NT2/D1 (cell line): ENCODE measurements at regions not wholly inside any gene's neighbourhood (a gene's known extent, or its start where the extent isn't known, plus 50 kb on each side); places are given as distances from the start of the nearest gene placed in this dataset.
"Not testable (repeated sequence)": the region's sequence is repeated elsewhere in the genome, so short reads cannot be mapped to it uniquely, and the experiment has no call there.

Experiments
- DNase-seq: peaks from one replicate; pipeline ENCODE4 v3.0.0-alpha.2; 2011; ENCODE audit warnings: low read depth, low spot score
- H3K27me3 ChIP-seq: 2 replicates; pipeline ENCODE4 v1.6.0; 2011; ENCODE audit warnings: mild to moderate bottlenecking; ENCODE audit not compliant: insufficient read length, insufficient read depth
- H3K36me3 ChIP-seq: 2 replicates; pipeline ENCODE4 v1.6.1; 2011; ENCODE audit warnings: mild to moderate bottlenecking, low read length, mixed read lengths; ENCODE audit not compliant: insufficient read depth, insufficient read length
- H3K4me1 ChIP-seq: 2 replicates; pipeline ENCODE4 v1.5.1; 2011; ENCODE audit not compliant: insufficient read depth, insufficient read length
- H3K4me3 ChIP-seq: 2 replicates; pipeline ENCODE4 v1.5.1; 2011; ENCODE audit warnings: low read depth; ENCODE audit not compliant: insufficient read length
- H3K9ac ChIP-seq: 2 replicates; pipeline ENCODE4 v1.6.0; 2011; ENCODE audit warnings: low read depth; ENCODE audit not compliant: insufficient read length
- H3K9me3 ChIP-seq: 2 replicates; pipeline ENCODE4 v1.5.1; 2011; ENCODE audit warnings: mild to moderate bottlenecking, low read length; ENCODE audit not compliant: insufficient read depth
- SUZ12 ChIP-seq: IDR thresholded peaks from 2 replicates; pipeline ENCODE4 v1.6.1; 2011; ENCODE audit not compliant: insufficient read length, insufficient read depth; ENCODE audit errors: extremely low read depth
- YY1 ChIP-seq: IDR thresholded peaks from 2 replicates; pipeline ENCODE4 v1.6.1; 2011; ENCODE audit not compliant: insufficient read length, insufficient read depth
- ZNF274 ChIP-seq: IDR thresholded peaks from 2 replicates; pipeline ENCODE4 v1.6.1; 2011; ENCODE audit warnings: mild to moderate bottlenecking, low read depth, low read length

GRCh38 chrX:28158019-28158777 lies 176.9 kb upstream of the DCAF8L1 start:
- no peaks in the 10 kb centered on the region for H3K27me3 ChIP-seq
- DNase-seq: peak; percentile 33
- no peaks in the 10 kb centered on the region for H3K36me3 ChIP-seq
- H3K9ac ChIP-seq: no peak overlapping the region
- H3K4me1 ChIP-seq: no peaks in the 10 kb centered on the region
- H3K4me3 ChIP-seq: no peak overlapping the region
- H3K9me3 ChIP-seq: no peaks in the 10 kb centered on the region
- TF ChIP-seq YY1: no peak
- no peak for TF ChIP-seq SUZ12
- TF ChIP-seq ZNF274: no peak

GRCh38 chrX:28152263-28152662 lies 171.0 kb upstream of the DCAF8L1 start:
- not testable (repeated sequence) for H3K4me1 ChIP-seq, H3K4me3 ChIP-seq, DNase-seq

GRCh38 chrX:28135378-28136047 lies 154.3 kb upstream of the DCAF8L1 start:
- Histone ChIP-seq H3K4me1 (no peaks in the 10 kb centered on the region), H3K9me3 (no peaks in the 10 kb centered on the region), H3K4me3 (no peak overlapping the region), H3K9ac (no peak overlapping the region), H3K36me3 (no peaks in the 10 kb centered on the region), H3K27me3 (no peaks in the 10 kb centered on the region)
- DNase-seq: no peak
- TF ChIP-seq SUZ12 (no peak), ZNF274 (no peak), YY1 (no peak)

More at GRCh38 chrX:28152263-28152662, 171.0 kb upstream of the DCAF8L1 start:
- H3K36me3 ChIP-seq, H3K27me3 ChIP-seq, H3K9me3 ChIP-seq, H3K9ac ChIP-seq: not testable (repeated sequence)

GRCh38 chrX:28133763-28134162 lies 152.5 kb upstream of the DCAF8L1 start:
- DNase-seq: no peak
- no peak for TF ChIP-seq SUZ12
- no peak for TF ChIP-seq ZNF274
- TF ChIP-seq YY1: no peak
- no peaks in the 10 kb centered on the region for H3K4me1 ChIP-seq
- H3K4me3 ChIP-seq: no peak overlapping the region
- no peak overlapping the region for H3K9ac ChIP-seq
- no peaks in the 10 kb centered on the region for H3K36me3 ChIP-seq
- peaks cover under 1% of the 10 kb centered on the region for H3K27me3 ChIP-seq
- H3K9me3 ChIP-seq: no peaks in the 10 kb centered on the region

- no peak overlapping the region for H3K9ac ChIP-seq
- H3K36me3 ChIP-seq: no peaks in the 10 kb centered on the region
- no peak for DNase-seq
- no peak overlapping the region for H3K4me3 ChIP-seq
- no peaks in the 10 kb centered on the region for H3K4me1 ChIP-seq
- TF ChIP-seq YY1 (no peak), ZNF274 (no peak)
- peaks cover 24% of the 10 kb centered on the region for H3K27me3 ChIP-seq
- no peaks in the 10 kb centered on the region; the same call in 1 of the 2 replicates for H3K9me3 ChIP-seq
Measured at GRCh38 chrX:28127662-28128061, 146.4 kb upstream of the DCAF8L1 start.

- DNase-seq: peak; percentile 63
- peaks cover 24% of the 10 kb centered on the region for H3K27me3 ChIP-seq
- no peak overlapping the region for H3K9ac ChIP-seq
- H3K4me1 ChIP-seq: no peaks in the 10 kb centered on the region
- TF ChIP-seq YY1: no peak
- no peak for TF ChIP-seq ZNF274
- TF ChIP-seq SUZ12: no peak
- no peaks in the 10 kb centered on the region for H3K36me3 ChIP-seq
- H3K4me3 ChIP-seq: no peak overlapping the region
- no peaks in the 10 kb centered on the region; the same call in 1 of the 2 replicates for H3K9me3 ChIP-seq
Measured at GRCh38 chrX:28126886-28127285, 145.6 kb upstream of the DCAF8L1 start.

- TF ChIP-seq YY1 (no peak), SUZ12 (no peak)
Measured at GRCh38 chrX:28124416-28124815, 143.2 kb upstream of the DCAF8L1 start.

GRCh38 chrX:28120580-28121245 lies 139.5 kb upstream of the DCAF8L1 start:
- H3K9ac ChIP-seq, H3K4me3 ChIP-seq, H3K9me3 ChIP-seq, H3K4me1 ChIP-seq, DNase-seq, H3K27me3 ChIP-seq, H3K36me3 ChIP-seq: not testable (repeated sequence)

More at GRCh38 chrX:28124416-28124815, 143.2 kb upstream of the DCAF8L1 start:
- Histone ChIP-seq H3K9ac (no peak overlapping the region), H3K27me3 (peaks cover 24% of the 10 kb centered on the region), H3K4me1 (no peaks in the 10 kb centered on the region), H3K4me3 (no peak overlapping the region), H3K9me3 (no peaks in the 10 kb centered on the region; the same call in 1 of the 2 replicates), H3K36me3 (no peaks in the 10 kb centered on the region)
- no peak for DNase-seq
